B cell (primary cell): ENCODE measurements at regions not wholly inside any gene's neighbourhood (a gene's known extent, or its start where the extent isn't known, plus 50 kb on each side); places are given as distances from the start of the nearest gene placed in this dataset.

Experiments used
- ATAC-seq: fragments of 200-7000 bp; cut with Tn5 transposase; one replicate; pipeline ENCODE4 v1.10.0; 2021; ENCODE audit warnings: low read depth, mild to moderate bottlenecking, moderate number of reproducible peaks, moderate library complexity
- CTCF ChIA-PET: fragments of 350-600 bp; sonication (Branson Sonifier 250); formaldehyde crosslinking; loops from one replicate; lab custom pipeline; 2021; ENCODE audit warnings: antibody characterized with exemption, inconsistent platforms; lab: Charles Lee
- POLR2A ChIA-PET: fragments of 350-600 bp; sonication (Branson Sonifier 250); formaldehyde crosslinking; loops from one replicate; lab custom pipeline; 2021; ENCODE audit warnings: antibody characterized with exemption; lab: Charles Lee
- DNase-seq: peaks from one replicate; pipeline ENCODE4 v3.0.0; 2013
- H2AFZ ChIP-seq: 2 replicates; pipeline ENCODE4 v1.6.1; 2012; ENCODE audit warnings: mild to moderate bottlenecking, low read depth, low read length; ENCODE audit not compliant: insufficient read depth, poor library complexity, severe bottlenecking
- H3K27ac ChIP-seq, 2 donors: 1 replicate in 1 of 2; 2 replicates in 1 of 2; pipeline ENCODE4 v1.5.1; 2012 to 2013; ENCODE audit warnings: low read length in 2 of 2, mild to moderate bottlenecking in 2 of 2, moderate library complexity in 1 of 2
- H3K27me3 ChIP-seq, 4 experiments: fragments of 200-600 bp in 1 of 4; sonication (generic) in 1 of 4; replicated peaks in 1 of 4; 1 replicate in 2 of 4; 2 replicates in 2 of 4; pipeline versions ENCODE4 v1.6.1 to v1.7.0; 2013 to 2016; ENCODE audit warnings: low read length in 3 of 4, mild to moderate bottlenecking in 2 of 4, mixed read lengths in 1 of 4, moderate library complexity in 1 of 4; ENCODE audit not compliant: insufficient read depth in 4 of 4, control insufficient read depth in 3 of 4; ENCODE audit errors: control extremely low read depth in 1 of 4
- H3K36me3 ChIP-seq, 2 experiments: replicated peaks in 1 of 2; 1 replicate in 1 of 2; 2 replicates in 1 of 2; pipeline versions ENCODE4 v1.6.1 to v1.7.1; 2013; ENCODE audit warnings: low read length in 1 of 2; ENCODE audit not compliant: insufficient read depth in 2 of 2, control insufficient read depth in 1 of 2; ENCODE audit errors: control extremely low read depth in 1 of 2, extremely low read depth in 1 of 2
- H3K4me1 ChIP-seq, 2 donors: fragments of 200-600 bp in 1 of 2; sonication (generic) in 1 of 2; 1 replicate in 1 of 2; 2 replicates in 1 of 2; pipeline versions ENCODE4 v1.5.1 to v1.6.1; 2013 to 2017; ENCODE audit warnings: low read length in 2 of 2; ENCODE audit not compliant: control insufficient read depth in 2 of 2, insufficient read depth in 2 of 2
- H3K4me2 ChIP-seq: replicated peaks from 2 replicates; pipeline ENCODE3; 2012; ENCODE audit warnings: mild to moderate bottlenecking, low read depth, low read length; ENCODE audit not compliant: poor library complexity, severe bottlenecking
- H3K4me3 ChIP-seq, 5 experiments: fragments of 200-600 bp in 1 of 5; sonication (generic) in 1 of 5; 1 replicate in 3 of 5; 2 replicates in 2 of 5; pipeline versions ENCODE4 v1.5.1 to v1.7.0; 2011 to 2016; ENCODE audit warnings: low read length in 4 of 5, mild to moderate bottlenecking in 4 of 5, low read depth in 2 of 5, control low read depth in 1 of 5, moderate library complexity in 1 of 5; ENCODE audit not compliant: insufficient read depth in 1 of 5; ENCODE audit errors: control extremely low read depth in 1 of 5, extremely low read depth in 1 of 5
- H3K79me2 ChIP-seq: fragments of 200-600 bp; sonication (generic); one replicate; pipeline ENCODE4 v1.6.0; 2016; ENCODE audit warnings: low read length; ENCODE audit not compliant: control insufficient read depth, insufficient read depth
- H3K9ac ChIP-seq: fragments of 200-600 bp; sonication (generic); 2 replicates; pipeline ENCODE4 v1.6.1; 2017; ENCODE audit warnings: mild to moderate bottlenecking, low read length, moderate library complexity
- H3K9me3 ChIP-seq, 3 donors: one replicate each; pipeline versions ENCODE4 v1.6.1 to v1.7.1; 2013; ENCODE audit warnings: low read length in 2 of 3; ENCODE audit not compliant: control insufficient read depth in 2 of 3, insufficient read depth in 1 of 3; ENCODE audit errors: control extremely low read depth in 1 of 3
- H4K20me1 ChIP-seq: 2 replicates; pipeline ENCODE4 v1.6.0; 2012; ENCODE audit warnings: mild to moderate bottlenecking, low read length; ENCODE audit not compliant: insufficient read depth, control insufficient read depth, poor library complexity, severe bottlenecking
- H3K27ac Mint-ChIP-seq: one replicate; pipeline ENCODE4 v1.8.0; 2021; ENCODE audit warnings: mixed read lengths
- H3K27me3 Mint-ChIP-seq: one replicate; pipeline ENCODE4 v1.8.0; 2021; ENCODE audit warnings: mixed read lengths
- H3K4me1 Mint-ChIP-seq: one replicate; pipeline ENCODE4 v1.8.0; 2021; ENCODE audit warnings: mixed read lengths
- H3K4me3 Mint-ChIP-seq: one replicate; pipeline ENCODE4 v1.8.0; 2021; ENCODE audit warnings: mixed read lengths
- H3K9me3 Mint-ChIP-seq: one replicate; pipeline ENCODE4 v1.8.0; 2022; ENCODE audit warnings: mixed read lengths; ENCODE audit not compliant: insufficient read depth
- CTCF ChIP-seq: fragments of 200-600 bp; IDR thresholded peaks from one replicate; pipeline ENCODE4 v1.8.0; 2022; ENCODE audit warnings: antibody characterized with exemption, mild to moderate bottlenecking
- EZH2 ChIP-seq: IDR thresholded peaks from 2 replicates; pipeline ENCODE4 v1.6.1; 2012; ENCODE audit warnings: borderline replicate concordance, low read depth, mild to moderate bottlenecking, moderate library complexity, low read length; ENCODE audit not compliant: insufficient read depth, poor library complexity, severe bottlenecking
- WGBS: methylation state at CpG from one replicate; pipeline ENCODE4 v1.1.5; 2013; ENCODE audit warnings: missing lambda C conversion rate; ENCODE audit not compliant: insufficient coverage; 5-methylcytosine and 5-hydroxymethylcytosine counted together
- intact Hi-C: fragments of 100-400 bp; cut with micrococcal nuclease; formaldehyde crosslinking; loops from one replicate; pipeline ENCODE4 v1.10.0; 2022

GRCh38 chr16:64085296-64085695 is 1036.6 kb downstream of the CDH11 start:
- WGBS: 68% methylated on average over 2 of the region's 4 CpGs
- Histone ChIP-seq H3K4me3 (no peak overlapping the region), H3K9me3 (no peaks in the 10 kb centered on the region), H3K36me3 (no peaks in the 10 kb centered on the region), H2AFZ (no peak overlapping the region), H3K4me2 (no peak overlapping the region), H3K9ac (no peak overlapping the region), H4K20me1 (no peaks in the 10 kb centered on the region), H3K27me3 (no peaks in the 10 kb centered on the region), H3K27ac (no peak overlapping the region), H3K4me1 (no peaks in the 10 kb centered on the region), H3K79me2 (no peaks in the 10 kb centered on the region)
- ATAC-seq (no peak), DNase-seq (no peak)
- TF ChIP-seq EZH2 (no peak), CTCF (no peak)
- Mint-ChIP-seq H3K27ac (no peak overlapping the region), H3K4me1 (no peaks in the 10 kb centered on the region), H3K27me3 (no peaks in the 10 kb centered on the region), H3K9me3 (peaks cover 3% of the 10 kb centered on the region), H3K4me3 (no peak overlapping the region)
- ChIA-PET CTCF (no interaction called here), POLR2A (no interaction called here)
- intact Hi-C loops: no loop called here

- Histone ChIP-seq H3K4me3 (no peak overlapping the region), H4K20me1 (no peaks in the 10 kb centered on the region), H3K36me3 (no peaks in the 10 kb centered on the region), H3K9me3 (no peaks in the 10 kb centered on the region), H2AFZ (no peak overlapping the region), H3K79me2 (no peaks in the 10 kb centered on the region), H3K4me1 (no peaks in the 10 kb centered on the region), H3K4me2 (no peak overlapping the region), H3K27me3 (no peaks in the 10 kb centered on the region), H3K9ac (no peak overlapping the region), H3K27ac (no peak overlapping the region)
- no CpG with 5 or more reads among the region's 3 CpGs for WGBS
- no peak for ATAC-seq
- H3K27ac Mint-ChIP-seq: no peak overlapping the region
- DNase-seq: no peak
- no peak overlapping the region for H3K4me3 Mint-ChIP-seq
- H3K4me1 Mint-ChIP-seq: no peaks in the 10 kb centered on the region
- H3K9me3 Mint-ChIP-seq: peaks cover 3% of the 10 kb centered on the region
- CTCF ChIA-PET: no interaction called here
- POLR2A ChIA-PET: no interaction called here
- no peak for TF ChIP-seq CTCF
- TF ChIP-seq EZH2: no peak
- intact Hi-C loops: no loop called here
- no peaks in the 10 kb centered on the region for H3K27me3 Mint-ChIP-seq
Observed at GRCh38 chr16:64084706-64085105, 1037.2 kb downstream of the CDH11 start.
